GM18519 (cell line): ENCODE measurements at regions not wholly inside any gene's neighbourhood (a gene's known extent, or its start where the extent isn't known, plus 50 kb on each side); places are given as distances from the start of the nearest gene placed in this dataset.
"Not testable (repeated sequence)": the region's sequence is repeated elsewhere in the genome, so short reads cannot be mapped to it uniquely, and the experiment has no call there.

Experiments used
- ATAC-seq: cut with Tn5 transposase; IDR thresholded peaks from one replicate; pipeline ENCODE4 v1.9.1; 2021; ENCODE audit warnings: mild to moderate bottlenecking, moderate library complexity; ENCODE audit not compliant: unreplicated experiment, low FRiP score

GRCh38 chrX:13387666-13388494 lies 68.0 kb upstream of the ATXN3L start:
- ATAC-seq, result no peak

GRCh38 chrX:13386636-13387035 lies 66.8 kb upstream of the ATXN3L start:
- no peak for ATAC-seq

- ATAC-seq, result no peak
These were observed 66.2 kb upstream of the ATXN3L start for GRCh38 chrX:13386092-13386491.

- no peak for ATAC-seq
These were observed 64.1 kb upstream of the ATXN3L start for GRCh38 chrX:13383907-13384306.

- ATAC-seq, result no peak
These were observed 61.7 kb upstream of the ATXN3L start for GRCh38 chrX:13381514-13381913.

GRCh38 chrX:13380211-13380610 lies 60.4 kb upstream of the ATXN3L start:
- no peak for ATAC-seq

- ATAC-seq, result not testable (repeated sequence)
These were observed 59.0 kb upstream of the ATXN3L start for GRCh38 chrX:13378562-13379518.

- no peak for ATAC-seq
These were observed 57.7 kb upstream of the ATXN3L start for GRCh38 chrX:13377550-13377934.

GRCh38 chrX:13376857-13377549 lies 57.1 kb upstream of the ATXN3L start:
- ATAC-seq, result no peak

- not testable (repeated sequence) for ATAC-seq
These were observed 55.7 kb upstream of the ATXN3L start for GRCh38 chrX:13375596-13375995.

GRCh38 chrX:13374364-13374763 lies 54.5 kb upstream of the ATXN3L start:
- ATAC-seq, result no peak

GRCh38 chrX:13373431-13374187 lies 53.8 kb upstream of the ATXN3L start:
- no peak for ATAC-seq

GRCh38 chrX:13373027-13373426 lies 53.2 kb upstream of the ATXN3L start:
- no peak for ATAC-seq

- ATAC-seq, result no peak
These were observed 52.5 kb upstream of the ATXN3L start for GRCh38 chrX:13372203-13372980.

GRCh38 chrX:13371186-13371585 lies 51.3 kb upstream of the ATXN3L start:
- no peak for ATAC-seq

GRCh38 chrX:13370713-13371112 lies 50.9 kb upstream of the ATXN3L start:
- no peak for ATAC-seq
